GM12878 (cell line): ENCODE measurements at regions not wholly inside any gene's neighbourhood (a gene's known extent, or its start where the extent isn't known, plus 50 kb on each side); places are given as distances from the start of the nearest gene placed in this dataset.

Experiments
- ATAC-seq: fragments of 200-7000 bp; cut with Tn5 transposase; 3 replicates; pipeline ENCODE4 v1.9.1; 2020; ENCODE audit warnings: mild to moderate bottlenecking, moderate library complexity
- BruUV-seq: library from RNA; stranded (reverse); fragments of 400-500 nt; replicated peaks from 2 replicates; lab custom pipeline; 2021; lab: Mats Ljungman, UMichigan
- CTCF ChIA-PET: fragments of 300-600 bp; sonication (Branson Sonifier 250); formaldehyde crosslinking; extraction: SDS; loops from one replicate; lab custom pipeline; 2021; ENCODE audit warnings: inconsistent platforms; lab: Yijun Ruan, JAX
- POLR2A ChIA-PET: fragments of 350-600 bp; formaldehyde crosslinking; extraction: SDS; loops from one replicate; lab custom pipeline; 2021; ENCODE audit warnings: inconsistent platforms; lab: Charles Lee
- RAD21 ChIA-PET: fragments of 300-600 bp; sonication (Branson Sonifier 250); formaldehyde crosslinking; loops from one replicate; lab custom pipeline; 2023; ENCODE audit warnings: antibody characterized with exemption; ENCODE audit not compliant: unreplicated experiment; lab: Charles Lee
- SMC1A ChIA-PET: fragments of 300-600 bp; sonication (Branson Sonifier 250); formaldehyde crosslinking; loops from one replicate; lab custom pipeline; 2023; ENCODE audit not compliant: unreplicated experiment, uncharacterized antibody; lab: Charles Lee
- DNase-seq: peaks from one replicate; pipeline ENCODE4 v3.0.0-alpha.2; 2011; ENCODE audit warnings: low read depth, low spot score
- FAIRE-seq: peaks from 3 replicates; lab custom pipeline; 2011; peaks lifted over from hg19 to GRCh38; lab: Jason Lieb, UNC
- H2AFZ ChIP-seq: 2 replicates; pipeline ENCODE4 v1.6.0; 2011; ENCODE audit warnings: low read depth, low read length, control low read depth; ENCODE audit not compliant: control insufficient read depth
- H3K27ac ChIP-seq: 2 replicates; pipeline ENCODE4 v1.5.1; 2011; ENCODE audit warnings: control low read depth; ENCODE audit not compliant: control insufficient read depth, insufficient read depth
- H3K27me3 ChIP-seq, 2 experiments: replicated peaks in 1 of 2; 2 replicates each; pipeline versions ENCODE4 v1.6.0 to v1.6.1; 2011; ENCODE audit warnings: low read length in 1 of 2; ENCODE audit not compliant: control insufficient read depth in 2 of 2, insufficient read depth in 2 of 2
- H3K36me3 ChIP-seq, 2 experiments: 2 replicates each; pipeline ENCODE4 v1.5.1; 2011; ENCODE audit warnings: low read length in 1 of 2; ENCODE audit not compliant: control insufficient read depth in 2 of 2, insufficient read depth in 2 of 2
- H3K4me1 ChIP-seq: 2 replicates; pipeline ENCODE4 v1.6.1; 2011; ENCODE audit warnings: mild to moderate bottlenecking, low read length, moderate library complexity, mixed read lengths; ENCODE audit not compliant: control insufficient read depth, insufficient read depth
- H3K4me2 ChIP-seq: 2 replicates; pipeline ENCODE4 v1.6.0; 2011; ENCODE audit warnings: control low read depth; ENCODE audit not compliant: control insufficient read depth, insufficient read depth
- H3K4me3 ChIP-seq: fragments of 200-600 bp; sonication (generic); 2 replicates; pipeline ENCODE4 v1.5.1; 2016
- H3K79me2 ChIP-seq: 2 replicates; pipeline ENCODE4 v1.6.0; 2011; ENCODE audit warnings: low read length; ENCODE audit not compliant: control insufficient read depth, insufficient read depth
- H3K9ac ChIP-seq: 2 replicates; pipeline ENCODE4 v1.8.0; 2011; ENCODE audit warnings: low read length, control low read depth, mixed read lengths; ENCODE audit not compliant: control insufficient read depth, insufficient read depth
- H3K9me3 ChIP-seq: replicated peaks from 3 replicates; pipeline ENCODE4 v1.5.1; 2011; ENCODE audit warnings: mild to moderate bottlenecking, low read length; ENCODE audit not compliant: control insufficient read depth, insufficient read depth
- H4K20me1 ChIP-seq: 2 replicates; pipeline ENCODE4 v1.6.0; 2011; ENCODE audit not compliant: control insufficient read depth, insufficient read depth
- BMI1 ChIP-seq: fragments of 450-650 bp; IDR thresholded peaks from 2 replicates; pipeline ENCODE4 v1.6.1; 2016; ENCODE audit warnings: mild to moderate bottlenecking, moderate library complexity, borderline replicate concordance
- ETV6 ChIP-seq, 2 experiments: fragments of 450-650 bp in 1 of 2; IDR thresholded peaks in 1 of 2; conservative IDR thresholded peaks in 1 of 2; 2 replicates each; pipeline ENCODE4 v1.6.1; 2014; ENCODE audit warnings: antibody characterized with exemption in 1 of 2, borderline replicate concordance in 1 of 2, low read depth in 1 of 2, mild to moderate bottlenecking in 1 of 2, moderate library complexity in 1 of 2
- RFX5 ChIP-seq: IDR thresholded peaks from 2 replicates; pipeline ENCODE4 v1.6.1; 2011; ENCODE audit warnings: low read depth, low read length, improper control_type of control experiment
- SMAD5 ChIP-seq: IDR thresholded peaks from 2 replicates; pipeline ENCODE4 v1.6.1; 2016; ENCODE audit warnings: antibody characterized with exemption, low read depth
- SREBF2 ChIP-seq: IDR thresholded peaks from 2 replicates; pipeline ENCODE4 v1.6.1; 2012; ENCODE audit warnings: mild to moderate bottlenecking, low read length
- ZNF687 ChIP-seq: fragments of 450-650 bp; IDR thresholded peaks from 2 replicates; pipeline ENCODE4 v1.6.1; 2017; ENCODE audit warnings: mild to moderate bottlenecking, moderate library complexity
- WGBS: methylation state at CpG from one replicate; pipeline ENCODE4 v1.1.6; 2016; ENCODE audit warnings: low lambda C conversion rate; ENCODE audit not compliant: insufficient replicate concordance, insufficient coverage; ENCODE audit errors: missing lambda C conversion rate; 5-methylcytosine and 5-hydroxymethylcytosine counted together
- in situ Hi-C: fragments of 300-500 bp; cut with MboI; formaldehyde crosslinking; loops from 9 replicates; pipeline ENCODE4 v1.14.3; 2018; ENCODE audit warnings: mixed read lengths
- intact Hi-C: fragments of 100-400 bp; cut with micrococcal nuclease; formaldehyde crosslinking; loops from one replicate; pipeline ENCODE4 v1.14.2; 2022; ENCODE audit not compliant: unreplicated experiment
- TF ChIP-seq, protein P1 (sequence below): fragments of 450-650 bp; IDR thresholded peaks from 2 replicates; pipeline ENCODE4 v1.6.1; 2018; ENCODE audit warnings: mild to moderate bottlenecking, low read depth, moderate library complexity; ENCODE audit not compliant: partially characterized antibody

- Histone ChIP-seq H2AFZ (no peak overlapping the region), H3K4me3 (no peak overlapping the region), H3K36me3 (no peaks in the 10 kb centered on the region), H3K27me3 (no peaks in the 10 kb centered on the region), H3K27ac (no peak overlapping the region), H4K20me1 (no peaks in the 10 kb centered on the region), H3K4me2 (no peak overlapping the region), H3K79me2 (no peaks in the 10 kb centered on the region), H3K9me3 (no peaks in the 10 kb centered on the region), H3K9ac (no peak overlapping the region), H3K4me1 (no peaks in the 10 kb centered on the region)
- POLR2A ChIA-PET, result no interaction called here
- ATAC-seq, result no peak
- intact Hi-C loops (no loop called here), in situ Hi-C loops (no loop called here)
- CTCF ChIA-PET, result interaction anchor here (0.9 kb wide), 1 partner anchor 13 kb away, joined by 3 read pairs; no protein-coding TSS in a partner anchor
- no peak for DNase-seq
- no peak for FAIRE-seq
- RAD21 ChIA-PET, result no interaction called here
- TF ChIP-seq, protein P1, sequence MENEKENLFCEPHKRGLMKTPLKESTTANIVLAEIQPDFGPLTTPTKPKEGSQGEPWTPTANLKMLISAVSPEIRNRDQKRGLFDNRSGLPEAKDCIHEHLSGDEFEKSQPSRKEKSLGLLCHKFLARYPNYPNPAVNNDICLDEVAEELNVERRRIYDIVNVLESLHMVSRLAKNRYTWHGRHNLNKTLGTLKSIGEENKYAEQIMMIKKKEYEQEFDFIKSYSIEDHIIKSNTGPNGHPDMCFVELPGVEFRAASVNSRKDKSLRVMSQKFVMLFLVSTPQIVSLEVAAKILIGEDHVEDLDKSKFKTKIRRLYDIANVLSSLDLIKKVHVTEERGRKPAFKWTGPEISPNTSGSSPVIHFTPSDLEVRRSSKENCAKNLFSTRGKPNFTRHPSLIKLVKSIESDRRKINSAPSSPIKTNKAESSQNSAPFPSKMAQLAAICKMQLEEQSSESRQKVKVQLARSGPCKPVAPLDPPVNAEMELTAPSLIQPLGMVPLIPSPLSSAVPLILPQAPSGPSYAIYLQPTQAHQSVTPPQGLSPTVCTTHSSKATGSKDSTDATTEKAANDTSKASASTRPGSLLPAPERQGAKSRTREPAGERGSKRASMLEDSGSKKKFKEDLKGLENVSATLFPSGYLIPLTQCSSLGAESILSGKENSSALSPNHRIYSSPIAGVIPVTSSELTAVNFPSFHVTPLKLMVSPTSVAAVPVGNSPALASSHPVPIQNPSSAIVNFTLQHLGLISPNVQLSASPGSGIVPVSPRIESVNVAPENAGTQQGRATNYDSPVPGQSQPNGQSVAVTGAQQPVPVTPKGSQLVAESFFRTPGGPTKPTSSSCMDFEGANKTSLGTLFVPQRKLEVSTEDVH, result no peak
- TF ChIP-seq SREBF2, result no peak
- no peak for TF ChIP-seq ETV6 (conservative IDR thresholded peaks at IDR 0.05 in 1 of 2, IDR thresholded peaks at IDR 0.05 in 1 of 2; ENCODE audit: borderline replicate concordance in 1 of 2, low read depth in 1 of 2)
- no peak for TF ChIP-seq BMI1
- no peak for TF ChIP-seq ZNF687
- no peak for TF ChIP-seq SMAD5
- no peak for TF ChIP-seq RFX5
- 0% methylated on average over 3 of the region's 3 CpGs for WGBS
- BruUV-seq, result no TSS peak
- SMC1A ChIA-PET, result no interaction called here
Measured at GRCh38 chr2:19119326-19120001, 239.0 kb downstream of the OSR1 start.
